Glutamatergic neuron (in vitro differentiated cells): ENCODE measurements at regions not wholly inside any gene's neighbourhood (a gene's known extent, or its start where the extent isn't known, plus 50 kb on each side); places are given as distances from the start of the nearest gene placed in this dataset.

Experiments
- DNase-seq: peaks from one replicate; pipeline ENCODE4 v3.0.0; 2022
- H3K27ac Mint-ChIP-seq: one replicate; pipeline ENCODE4 v1.8.0; 2020; ENCODE audit warnings: mild to moderate bottlenecking, mixed read lengths, inconsistent platforms; ENCODE audit not compliant: unreplicated experiment
- H3K27me3 Mint-ChIP-seq: one replicate; pipeline ENCODE4 v1.8.0; 2020; ENCODE audit warnings: mild to moderate bottlenecking, moderate library complexity, mixed read lengths, inconsistent platforms; ENCODE audit not compliant: unreplicated experiment
- H3K36me3 Mint-ChIP-seq: one replicate; pipeline ENCODE4 v1.8.0; 2020; ENCODE audit warnings: mild to moderate bottlenecking, mixed read lengths, inconsistent platforms; ENCODE audit not compliant: unreplicated experiment
- H3K4me1 Mint-ChIP-seq: one replicate; pipeline ENCODE4 v1.8.0; 2020; ENCODE audit warnings: mild to moderate bottlenecking, low read depth, mixed read lengths, inconsistent platforms; ENCODE audit not compliant: unreplicated experiment
- H3K4me3 Mint-ChIP-seq: one replicate; pipeline ENCODE4 v1.8.0; 2020; ENCODE audit warnings: mild to moderate bottlenecking, mixed read lengths, inconsistent platforms; ENCODE audit not compliant: unreplicated experiment
- H3K9me3 Mint-ChIP-seq: one replicate; pipeline ENCODE4 v1.8.0; 2020; ENCODE audit warnings: mild to moderate bottlenecking, moderate library complexity, mixed read lengths, inconsistent platforms; ENCODE audit not compliant: unreplicated experiment
- TF ChIP-seq, protein P1 (sequence below): fragments of 200-600 bp; sonication (generic); IDR thresholded peaks from one replicate; pipeline ENCODE4 v1.5.0; 2021; ENCODE audit not compliant: partially characterized antibody, unreplicated experiment

DNA sequence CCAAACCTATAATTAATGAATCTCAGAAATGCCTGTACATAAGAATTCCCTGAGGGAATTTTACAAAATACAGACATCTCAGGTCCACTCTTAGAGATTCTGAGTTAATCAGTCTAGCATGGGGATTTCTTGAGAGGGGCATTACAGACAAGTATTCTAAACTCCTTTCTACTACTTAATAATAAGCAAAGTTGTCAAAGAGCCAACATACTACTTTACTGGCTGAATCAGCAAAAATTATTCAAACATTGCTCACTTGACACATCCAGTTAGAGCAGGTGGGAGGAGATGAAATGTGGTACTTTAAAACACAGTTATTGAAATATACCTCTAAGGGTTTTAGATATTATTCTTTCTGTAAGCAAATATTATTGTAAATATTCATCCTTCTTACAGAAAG is 1164.7 kb downstream of the CDY2B start:
- no peak for DNase-seq

DNA sequence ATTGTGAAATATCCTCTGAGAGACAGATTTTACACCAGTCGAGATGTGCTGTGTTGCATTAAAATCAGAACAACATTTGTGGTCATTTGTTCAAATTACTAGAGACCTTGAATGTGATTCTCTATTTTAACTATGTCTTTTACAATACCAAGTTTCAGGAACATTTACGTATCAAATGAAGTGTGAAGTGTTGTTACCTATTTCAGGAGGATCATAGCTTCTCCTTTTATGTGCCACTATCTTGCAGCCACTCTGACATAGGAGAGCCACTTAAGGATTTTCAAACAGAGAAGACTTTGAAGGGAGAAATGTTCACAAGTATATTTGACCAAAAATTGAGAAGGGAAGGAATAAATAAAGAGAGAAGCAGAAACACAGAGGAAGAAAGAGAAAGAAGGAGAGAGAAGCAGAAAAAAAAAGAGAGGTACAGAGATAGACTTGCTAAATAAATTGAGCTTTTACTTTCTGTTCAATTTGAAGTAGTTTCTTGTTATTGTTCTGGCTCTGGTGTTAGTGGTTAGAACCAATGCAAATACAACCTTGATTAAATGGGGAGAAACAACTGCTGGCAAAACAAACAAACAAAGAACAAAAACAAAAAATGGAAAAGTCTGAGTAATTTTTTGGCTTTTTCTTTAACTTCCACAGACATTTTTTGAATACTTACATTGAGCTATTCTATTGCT is 1206.8 kb downstream of the CDY2B start:
- Mint-ChIP-seq H3K36me3 (no peaks in the 10 kb centered on the region), H3K9me3 (no peaks in the 10 kb centered on the region), H3K4me3 (no peak overlapping the region), H3K4me1 (no peaks in the 10 kb centered on the region), H3K27me3 (peaks cover 3% of the 10 kb centered on the region), H3K27ac (no peak overlapping the region)
- DNase-seq: no peak
- TF ChIP-seq, protein P1, sequence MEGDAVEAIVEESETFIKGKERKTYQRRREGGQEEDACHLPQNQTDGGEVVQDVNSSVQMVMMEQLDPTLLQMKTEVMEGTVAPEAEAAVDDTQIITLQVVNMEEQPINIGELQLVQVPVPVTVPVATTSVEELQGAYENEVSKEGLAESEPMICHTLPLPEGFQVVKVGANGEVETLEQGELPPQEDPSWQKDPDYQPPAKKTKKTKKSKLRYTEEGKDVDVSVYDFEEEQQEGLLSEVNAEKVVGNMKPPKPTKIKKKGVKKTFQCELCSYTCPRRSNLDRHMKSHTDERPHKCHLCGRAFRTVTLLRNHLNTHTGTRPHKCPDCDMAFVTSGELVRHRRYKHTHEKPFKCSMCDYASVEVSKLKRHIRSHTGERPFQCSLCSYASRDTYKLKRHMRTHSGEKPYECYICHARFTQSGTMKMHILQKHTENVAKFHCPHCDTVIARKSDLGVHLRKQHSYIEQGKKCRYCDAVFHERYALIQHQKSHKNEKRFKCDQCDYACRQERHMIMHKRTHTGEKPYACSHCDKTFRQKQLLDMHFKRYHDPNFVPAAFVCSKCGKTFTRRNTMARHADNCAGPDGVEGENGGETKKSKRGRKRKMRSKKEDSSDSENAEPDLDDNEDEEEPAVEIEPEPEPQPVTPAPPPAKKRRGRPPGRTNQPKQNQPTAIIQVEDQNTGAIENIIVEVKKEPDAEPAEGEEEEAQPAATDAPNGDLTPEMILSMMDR: no peak

More for the DNA sequence above, 1164.7 kb downstream of the CDY2B start:
- no peaks in the 10 kb centered on the region for H3K36me3 Mint-ChIP-seq
- TF ChIP-seq, protein P1: no peak
- no peaks in the 10 kb centered on the region for H3K27me3 Mint-ChIP-seq
- H3K9me3 Mint-ChIP-seq: no peaks in the 10 kb centered on the region
- H3K4me1 Mint-ChIP-seq: no peaks in the 10 kb centered on the region
- H3K4me3 Mint-ChIP-seq: no peak overlapping the region
- no peak overlapping the region for H3K27ac Mint-ChIP-seq

DNA sequence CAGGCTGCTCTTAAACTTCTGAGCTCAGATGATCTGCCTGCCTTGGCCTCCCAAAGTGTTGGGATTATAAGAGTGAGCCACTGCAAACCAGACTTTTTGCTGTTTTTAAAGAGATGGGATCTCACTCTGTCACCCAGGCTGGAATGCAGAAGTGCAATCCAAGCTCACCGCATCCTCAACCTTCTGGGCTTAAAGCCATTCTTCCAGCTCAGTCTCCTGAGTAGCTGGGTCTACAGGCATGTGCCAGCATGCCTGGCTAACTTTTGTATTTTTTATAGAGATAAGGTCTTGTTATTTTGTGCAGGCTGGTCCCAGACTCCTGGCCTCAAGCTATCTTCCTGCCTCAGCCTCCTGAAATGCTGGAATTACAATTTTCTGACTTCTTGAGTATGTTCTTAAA is 1211.6 kb downstream of the CDY2B start:
- H3K27me3 Mint-ChIP-seq: peaks cover 1% of the 10 kb centered on the region
- H3K4me1 Mint-ChIP-seq: no peaks in the 10 kb centered on the region
- DNase-seq: no peak
- TF ChIP-seq, protein P1: no peak
- no peaks in the 10 kb centered on the region for H3K36me3 Mint-ChIP-seq
- H3K9me3 Mint-ChIP-seq: no peaks in the 10 kb centered on the region
- H3K27ac Mint-ChIP-seq: no peak overlapping the region
- no peak overlapping the region for H3K4me3 Mint-ChIP-seq

DNA sequence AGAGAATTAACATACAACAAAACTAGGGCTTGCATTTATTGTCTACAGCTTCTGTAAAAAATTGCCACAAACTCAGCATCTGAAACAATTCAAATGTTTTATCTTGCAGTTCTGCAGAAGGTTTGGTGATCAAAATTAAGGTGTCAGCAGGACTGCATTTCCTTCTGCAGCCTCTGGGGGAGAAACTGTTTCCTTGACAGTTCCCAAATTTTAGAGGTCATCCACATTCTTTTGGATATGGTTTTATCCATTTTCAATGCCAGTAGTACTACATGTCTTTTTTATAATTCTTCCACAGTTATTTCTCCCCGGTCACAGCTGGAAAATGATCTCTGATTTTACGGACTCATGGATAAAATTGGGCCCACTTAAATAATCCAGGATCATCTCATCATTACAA is 1217.3 kb downstream of the CDY2B start:
- DNase-seq: no peak
- TF ChIP-seq, protein P1: peak; percentile 53
- H3K36me3 Mint-ChIP-seq: no peaks in the 10 kb centered on the region
- H3K4me3 Mint-ChIP-seq: no peak overlapping the region
- no peaks in the 10 kb centered on the region for H3K4me1 Mint-ChIP-seq
- H3K9me3 Mint-ChIP-seq: no peaks in the 10 kb centered on the region
- H3K27me3 Mint-ChIP-seq: no peaks in the 10 kb centered on the region
- no peak overlapping the region for H3K27ac Mint-ChIP-seq

DNA sequence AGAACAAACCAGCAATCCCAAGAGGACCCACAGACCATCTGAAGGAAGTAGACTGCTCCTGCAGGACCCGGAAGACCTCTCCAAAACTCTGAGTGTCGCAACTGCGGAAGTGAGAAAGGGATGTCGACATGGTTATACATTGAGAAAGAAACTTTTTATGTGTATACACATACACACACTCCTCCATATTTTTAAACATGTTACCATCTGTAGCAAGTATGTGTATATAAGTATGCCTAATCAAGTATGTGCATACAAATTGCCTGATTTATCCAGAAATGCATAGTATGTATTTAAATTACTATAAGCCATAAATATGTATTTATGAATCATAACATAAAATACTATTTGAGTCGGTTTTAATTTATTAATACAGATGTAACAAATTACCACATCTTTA is 1220.7 kb downstream of the CDY2B start:
- no peak for DNase-seq
- no peaks in the 10 kb centered on the region for H3K4me1 Mint-ChIP-seq
- no peaks in the 10 kb centered on the region for H3K27me3 Mint-ChIP-seq
- no peak overlapping the region for H3K27ac Mint-ChIP-seq
- H3K36me3 Mint-ChIP-seq: no peaks in the 10 kb centered on the region
- no peaks in the 10 kb centered on the region for H3K9me3 Mint-ChIP-seq
- H3K4me3 Mint-ChIP-seq: no peak overlapping the region
- TF ChIP-seq, protein P1: no peak
